IMR-90 (cell line): ENCODE measurements at regions not wholly inside any gene's neighbourhood (a gene's known extent, or its start where the extent isn't known, plus 50 kb on each side); places are given as distances from the start of the nearest gene placed in this dataset.

Experiments
- ATAC-seq: fragments of 200-7000 bp; cut with Tn5 transposase; 2 replicates; pipeline ENCODE4 v1.9.1; 2020; ENCODE audit warnings: low read depth, mild to moderate bottlenecking, moderate library complexity
- BruUV-seq: library from RNA; stranded (reverse); fragments of 400-500 nt; replicated peaks from 2 replicates; lab custom pipeline; 2021; lab: Mats Ljungman, UMichigan
- CTCF ChIA-PET: fragments of 300-600 bp; formaldehyde crosslinking; extraction: SDS; loops from one replicate; lab custom pipeline; 2021; ENCODE audit warnings: antibody characterized with exemption; lab: Yijun Ruan, JAX
- POLR2A ChIA-PET: fragments of 300-600 bp; sonication (Branson Sonifier 250); formaldehyde crosslinking; loops from one replicate; lab custom pipeline; 2022; ENCODE audit warnings: antibody characterized with exemption; ENCODE audit not compliant: unreplicated experiment; lab: Charles Lee
- DNase-seq: peaks from one replicate; pipeline ENCODE4 v3.0.0; 2013
- H2AFZ ChIP-seq: replicated peaks from 2 replicates; pipeline ENCODE3; 2013; ENCODE audit warnings: low read length, mild to moderate bottlenecking; ENCODE audit not compliant: poor library complexity
- H2AK5ac ChIP-seq: 2 replicates; pipeline ENCODE4 v1.6.1; 2013; ENCODE audit warnings: low read depth, low read length, inconsistent platforms
- H2AK9ac ChIP-seq: replicated peaks from 2 replicates; pipeline ENCODE3; 2013; ENCODE audit warnings: mild to moderate bottlenecking, low read depth, low read length, moderate library complexity; ENCODE audit not compliant: poor library complexity
- H2BK120ac ChIP-seq: 2 replicates; pipeline ENCODE4 v1.6.1; 2013; ENCODE audit warnings: low read depth, low read length, inconsistent platforms
- H2BK15ac ChIP-seq: 3 replicates; pipeline ENCODE4 v1.6.1; 2013; ENCODE audit warnings: low read depth, low read length, inconsistent platforms
- H2BK20ac ChIP-seq: 2 replicates; pipeline ENCODE4 v1.6.1; 2013; ENCODE audit warnings: low read depth, mild to moderate bottlenecking, inconsistent platforms, low read length, moderate library complexity
- H2BK5ac ChIP-seq: 2 replicates; pipeline ENCODE4 v1.6.1; 2013; ENCODE audit warnings: mild to moderate bottlenecking, low read depth, low read length, inconsistent platforms; ENCODE audit not compliant: poor library complexity, severe bottlenecking
- H3K14ac ChIP-seq: replicated peaks from 2 replicates; pipeline ENCODE4 v1.6.1; 2013; ENCODE audit warnings: low read depth, low read length, inconsistent platforms
- H3K18ac ChIP-seq: 2 replicates; pipeline ENCODE4 v1.6.1; 2013; ENCODE audit warnings: low read depth, low read length, control low read depth
- H3K23ac ChIP-seq: 2 replicates; pipeline ENCODE4 v1.6.1; 2013; ENCODE audit warnings: low read depth, low read length, inconsistent platforms
- H3K27ac ChIP-seq: 2 replicates; pipeline ENCODE4 v1.5.1; 2013; ENCODE audit warnings: mild to moderate bottlenecking, control low read depth, low read length; ENCODE audit not compliant: insufficient read depth
- H3K27me3 ChIP-seq: 2 replicates; pipeline ENCODE4 v1.6.1; 2013; ENCODE audit warnings: low read length; ENCODE audit not compliant: control insufficient read depth, insufficient read depth
- H3K36me3 ChIP-seq: 2 replicates; pipeline ENCODE4 v1.6.1; 2013; ENCODE audit warnings: low read length, mixed read lengths; ENCODE audit not compliant: control insufficient read depth, insufficient read depth
- H3K4ac ChIP-seq: 2 replicates; pipeline ENCODE4 v1.6.1; 2013; ENCODE audit warnings: low read depth, low read length, inconsistent platforms
- H3K4me1 ChIP-seq: 2 replicates; pipeline ENCODE4 v1.6.1; 2013; ENCODE audit warnings: low read length, mixed read lengths; ENCODE audit not compliant: control insufficient read depth, insufficient read depth
- H3K4me2 ChIP-seq: 2 replicates; pipeline ENCODE4 v1.6.1; 2013; ENCODE audit warnings: low read depth, mild to moderate bottlenecking, control low read depth, low read length, moderate library complexity
- H3K4me3 ChIP-seq: 2 replicates; pipeline ENCODE4 v1.5.1; 2013; ENCODE audit warnings: low read depth, mild to moderate bottlenecking, control low read depth, low read length, moderate library complexity; ENCODE audit not compliant: insufficient read depth
- H3K56ac ChIP-seq: 2 replicates; pipeline ENCODE4 v1.6.1; 2013; ENCODE audit warnings: low read length, inconsistent platforms; ENCODE audit not compliant: insufficient read depth; ENCODE audit errors: extremely low read depth
- H3K79me1 ChIP-seq, 2 experiments: 2 replicates each; pipeline ENCODE4 v1.6.1; 2013; ENCODE audit warnings: low read length in 2 of 2, inconsistent platforms in 1 of 2, low read depth in 1 of 2
- H3K9ac ChIP-seq: 2 replicates; pipeline ENCODE4 v1.6.1; 2013; ENCODE audit warnings: low read depth, low read length, control low read depth
- H3K9me1 ChIP-seq: 2 replicates; pipeline ENCODE4 v1.6.1; 2013; ENCODE audit warnings: low read length, inconsistent platforms; ENCODE audit not compliant: insufficient read depth
- H3K9me3 ChIP-seq: 2 replicates; pipeline ENCODE4 v1.6.1; 2013; ENCODE audit warnings: low read length; ENCODE audit not compliant: control insufficient read depth, insufficient read depth
- H4K20me1 ChIP-seq: 2 replicates; pipeline ENCODE4 v1.6.1; 2013; ENCODE audit warnings: low read length, inconsistent platforms; ENCODE audit not compliant: insufficient read depth
- H4K5ac ChIP-seq: 2 replicates; pipeline ENCODE4 v1.6.1; 2013; ENCODE audit warnings: mild to moderate bottlenecking, low read depth, low read length, control low read depth
- H4K8ac ChIP-seq, 2 experiments: 2 replicates each; pipeline ENCODE4 v1.6.1; 2013; ENCODE audit warnings: low read depth in 2 of 2, low read length in 2 of 2, control low read depth in 1 of 2, inconsistent platforms in 1 of 2
- H4K91ac ChIP-seq: 2 replicates; pipeline ENCODE4 v1.6.1; 2013; ENCODE audit warnings: low read depth, low read length, inconsistent platforms; ENCODE audit not compliant: insufficient read depth
- CHD1 ChIP-seq: IDR thresholded peaks from 2 replicates; pipeline ENCODE4 v1.6.1; 2012; ENCODE audit warnings: low read depth, low read length, improper control_type of control experiment
- CTCF ChIP-seq: conservative IDR thresholded peaks from 2 replicates; pipeline ENCODE4 v1.5.1; 2012; ENCODE audit warnings: mild to moderate bottlenecking, low read depth, low read length, improper control_type of control experiment
- MAFK ChIP-seq: IDR thresholded peaks from 2 replicates; pipeline ENCODE4 v1.6.1; 2012; ENCODE audit warnings: low read depth, low read length, improper control_type of control experiment
- POLR2A ChIP-seq: IDR thresholded peaks from 2 replicates; pipeline ENCODE4 v1.6.1; 2012; ENCODE audit warnings: mild to moderate bottlenecking, low read depth, low read length
- RAD21 ChIP-seq: IDR thresholded peaks from 2 replicates; pipeline ENCODE4 v1.6.1; 2012; ENCODE audit warnings: low read length, improper control_type of control experiment
- WGBS, 2 experiments: methylation state at CpG; one replicate each; pipeline versions ENCODE4 v1.1.5 to v1.1.7; 2013; ENCODE audit warnings: missing lambda C conversion rate in 2 of 2; ENCODE audit not compliant: insufficient read length in 1 of 2; ENCODE audit errors: extremely low coverage in 2 of 2; 5-methylcytosine and 5-hydroxymethylcytosine counted together
- dilution Hi-C: fragments of 300-500 bp; cut with HindIII; formaldehyde crosslinking; loops from one replicate; pipeline ENCODE4 v1.14.3; 2018; ENCODE audit warnings: low sequenced_read_pairs; ENCODE audit not compliant: unreplicated experiment
- in situ Hi-C: fragments of 300-500 bp; cut with MboI; formaldehyde crosslinking; loops from 3 replicates; pipeline ENCODE4 v1.14.3; 2019; ENCODE audit warnings: low sequenced_read_pairs, inconsistent platforms, mixed read lengths
- intact Hi-C: fragments of 100-400 bp; cut with micrococcal nuclease; formaldehyde crosslinking; loops from 2 replicates; pipeline ENCODE4 v1.10.0; 2022
- TF ChIP-seq, protein P1 (sequence below): fragments of 150-350 bp; IDR thresholded peaks from 2 replicates; pipeline ENCODE4 v1.6.1; 2016; ENCODE audit warnings: low read depth, mild to moderate bottlenecking, low read length, moderate library complexity, borderline replicate concordance

GRCh38 chr9:115992834-115993233 is 160.8 kb upstream of the PAPPA start:
- H3K9ac ChIP-seq: no peak overlapping the region

More at GRCh38 chr9:115992834-115993233, 160.8 kb upstream of the PAPPA start:
- Histone ChIP-seq H3K4me2 (no peak overlapping the region), H3K79me1 (no peaks in the 10 kb centered on the region), H2BK5ac (peak overlapping the region; percentile 70), H2AK5ac (peak overlapping the region; percentile 35; the same call in 1 of the 2 replicates), H4K91ac (peak overlapping the region; percentile 26; the same call in 1 of the 2 replicates), H3K36me3 (no peaks in the 10 kb centered on the region), H2AK9ac (no peak overlapping the region), H4K5ac (peak overlapping the region; percentile 40; the same call in 1 of the 2 replicates), H3K14ac (peak overlapping the region; percentile 50), H2BK15ac (0 out of 3 replicates have a peak overlapping the region, but pooled peaks have one; percentile 61), H3K9me3 (no peaks in the 10 kb centered on the region), H3K4me3 (no peak overlapping the region), H3K18ac (peak overlapping the region; percentile 63; the same call in 1 of the 2 replicates), H2AFZ (peak overlapping the region; percentile 40), H3K4ac (peak overlapping the region; percentile 47; the same call in 1 of the 2 replicates), H3K4me1 (peaks cover 15% of the 10 kb centered on the region), H3K27ac (no peak overlapping the region), H2BK20ac (peak overlapping the region; percentile 75), H4K20me1 (no peaks in the 10 kb centered on the region), H2BK120ac (peak overlapping the region; percentile 74), H3K23ac (0 out of 2 replicates have a peak overlapping the region, but pooled peaks have one; percentile 17), H3K27me3 (no peaks in the 10 kb centered on the region), H3K56ac (no peak overlapping the region), H3K9me1 (peaks cover 12% of the 10 kb centered on the region), H4K8ac (peak overlapping the region in 1 of 2 experiments; percentile 79; a peak in 2 of 4 replicates)
- BruUV-seq: no TSS peak
- peak; percentile 82 for DNase-seq
- POLR2A ChIA-PET: no interaction called here
- dilution Hi-C loops (no loop called here), in situ Hi-C loops (no loop called here), intact Hi-C loops (loop anchor here (10.0 kb wide), 1 partner anchor 298 kb away; no protein-coding TSS in a partner anchor)
- TF ChIP-seq POLR2A (no peak), CHD1 (no peak), RAD21 (no peak), MAFK (peak; percentile 20; the same call in 1 of the 2 replicates), CTCF (0 out of 2 replicates have a peak, but pooled peaks have one; percentile 11)
- TF ChIP-seq, protein P1, sequence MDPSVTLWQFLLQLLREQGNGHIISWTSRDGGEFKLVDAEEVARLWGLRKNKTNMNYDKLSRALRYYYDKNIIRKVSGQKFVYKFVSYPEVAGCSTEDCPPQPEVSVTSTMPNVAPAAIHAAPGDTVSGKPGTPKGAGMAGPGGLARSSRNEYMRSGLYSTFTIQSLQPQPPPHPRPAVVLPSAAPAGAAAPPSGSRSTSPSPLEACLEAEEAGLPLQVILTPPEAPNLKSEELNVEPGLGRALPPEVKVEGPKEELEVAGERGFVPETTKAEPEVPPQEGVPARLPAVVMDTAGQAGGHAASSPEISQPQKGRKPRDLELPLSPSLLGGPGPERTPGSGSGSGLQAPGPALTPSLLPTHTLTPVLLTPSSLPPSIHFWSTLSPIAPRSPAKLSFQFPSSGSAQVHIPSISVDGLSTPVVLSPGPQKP: no peak
- ATAC-seq: peak; percentile 34; the same call in 1 of the 2 replicates
- WGBS, 2 experiments: 70% methylated on average over 2 of the region's 4 CpGs; no CpG with 5 or more reads in 1 of the 2 experiments
- CTCF ChIA-PET: interaction anchor here (0.7 to 1.3 kb wide), 2 partner anchors 11 kb away, joined by 4 to 7 read pairs; no protein-coding TSS in a partner anchor
